ENCODE measurements at regions not wholly inside any gene's neighbourhood (a gene's known extent, or its start where the extent isn't known, plus 50 kb on each side); places are given as distances from the start of the nearest gene placed in this dataset.

DNA sequence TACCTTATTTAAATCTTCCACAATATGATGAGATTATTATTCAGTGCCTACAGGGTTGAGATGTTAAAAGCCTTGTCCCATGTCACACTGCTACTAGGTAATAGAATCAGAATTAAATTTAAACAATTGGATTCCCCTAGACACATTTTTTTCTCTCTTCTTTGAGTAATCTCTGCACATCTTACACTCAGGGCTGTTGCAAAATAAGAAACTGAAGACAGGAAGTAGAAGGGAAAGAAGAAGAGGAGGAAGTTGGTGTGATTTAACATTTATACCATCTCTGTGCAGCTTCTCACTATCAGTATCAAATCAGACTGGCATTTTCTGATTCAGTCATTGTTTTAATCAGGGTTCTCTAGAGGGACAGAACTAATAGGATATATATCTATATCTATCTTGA is 677.6 kb downstream of the IRS1 start:
- TF ChIP-seq, protein P1, sequence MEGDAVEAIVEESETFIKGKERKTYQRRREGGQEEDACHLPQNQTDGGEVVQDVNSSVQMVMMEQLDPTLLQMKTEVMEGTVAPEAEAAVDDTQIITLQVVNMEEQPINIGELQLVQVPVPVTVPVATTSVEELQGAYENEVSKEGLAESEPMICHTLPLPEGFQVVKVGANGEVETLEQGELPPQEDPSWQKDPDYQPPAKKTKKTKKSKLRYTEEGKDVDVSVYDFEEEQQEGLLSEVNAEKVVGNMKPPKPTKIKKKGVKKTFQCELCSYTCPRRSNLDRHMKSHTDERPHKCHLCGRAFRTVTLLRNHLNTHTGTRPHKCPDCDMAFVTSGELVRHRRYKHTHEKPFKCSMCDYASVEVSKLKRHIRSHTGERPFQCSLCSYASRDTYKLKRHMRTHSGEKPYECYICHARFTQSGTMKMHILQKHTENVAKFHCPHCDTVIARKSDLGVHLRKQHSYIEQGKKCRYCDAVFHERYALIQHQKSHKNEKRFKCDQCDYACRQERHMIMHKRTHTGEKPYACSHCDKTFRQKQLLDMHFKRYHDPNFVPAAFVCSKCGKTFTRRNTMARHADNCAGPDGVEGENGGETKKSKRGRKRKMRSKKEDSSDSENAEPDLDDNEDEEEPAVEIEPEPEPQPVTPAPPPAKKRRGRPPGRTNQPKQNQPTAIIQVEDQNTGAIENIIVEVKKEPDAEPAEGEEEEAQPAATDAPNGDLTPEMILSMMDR (IDR thresholded peaks at IDR 0.05; ENCODE audit: insufficient read depth, low read length, poor library complexity, severe bottlenecking), result no peak
- no peak for TF ChIP-seq EZH2phosphoT487 (conservative IDR thresholded peaks at IDR 0.05; ENCODE audit: low read length)
